Pancreas (tissue), 10 donors: ENCODE measurements at regions not wholly inside any gene's neighbourhood (a gene's known extent, or its start where the extent isn't known, plus 50 kb on each side); places are given as distances from the start of the nearest gene placed in this dataset.
"Not testable (repeated sequence)": the region's sequence is repeated elsewhere in the genome, so short reads cannot be mapped to it uniquely, and the experiment has no call there.

ENCODE experiments used
- ATAC-seq, 4 donors: fragments of 200-7000 bp; cut with Tn5 transposase; one replicate each; pipeline versions ENCODE4 v1.8.0 to v1.9.1; 2020; ENCODE audit warnings: mild to moderate bottlenecking in 4 of 4, moderate library complexity in 4 of 4
- DNase-seq, 6 donors: peaks; one replicate each; pipeline ENCODE4 v3.0.0-alpha.2; 2020
- FAIRE-seq: peaks from 2 replicates; lab custom pipeline; 2012; peaks lifted over from hg19 to GRCh38; lab: Jason Lieb, UNC
- H3K27ac ChIP-seq, 4 donors: fragments of 200-600 bp; sonication (generic); 1 replicate in 3 of 4; 2 replicates in 1 of 4; pipeline versions ENCODE4 v1.5.0 to v1.8.0; 2020
- H3K27me3 ChIP-seq, 4 donors: fragments of 200-600 bp; one replicate each; pipeline ENCODE4 v1.8.0; 2021
- H3K36me3 ChIP-seq, 3 donors: fragments of 200-600 bp; sonication (generic) in 1 of 3; one replicate each; pipeline versions ENCODE4 v1.5.0 to v1.8.0; 2020 to 2021
- H3K4me1 ChIP-seq, 3 donors: fragments of 200-600 bp; one replicate each; pipeline ENCODE4 v1.8.0; 2021
- H3K4me3 ChIP-seq, 4 donors: fragments of 200-600 bp; sonication (generic) in 2 of 4; one replicate each; pipeline versions ENCODE4 v1.5.0 to v1.8.0; 2020 to 2021
- H3K9me3 ChIP-seq, 4 donors: fragments of 200-600 bp; one replicate each; pipeline ENCODE4 v1.8.0; 2021
- CTCF ChIP-seq, 4 donors: fragments of 200-600 bp; sonication (generic) in 3 of 4; IDR thresholded peaks; one replicate each; pipeline versions ENCODE4 v1.5.0 to v1.8.0; 2021; ENCODE audit warnings: antibody characterized with exemption in 4 of 4
- WGBS, 2 donors: extraction: QIAGEN DNeasy Blood & Tissue Kit; methylation state at CpG; one replicate each; pipeline ENCODE4 v1.1.7; 2013; 5-methylcytosine and 5-hydroxymethylcytosine counted together
- intact Hi-C, 3 donors: fragments of 100-400 bp; cut with DNase I; formaldehyde crosslinking; loops; one replicate each; pipeline versions ENCODE4 v1.11.1 to v1.14.2; 2022
- donor health status: healthy with polysubstance abuse.
- donor health status: DM: no; HTN: no; CAD: no; lungs with moderate emphysema.
- donor health status: DM: no; HTN: no; CAD: no.
- donor health status: control.
- donor health status: control.
- donor health status: Bipolar disorder and iron deficiency.
- donor health status: DM: yes; HTN: yes; CAD: no.
- donor health status: DM: no; HTN: no; CAD: no.
- donor health status: DM: no; HTN: no; CAD: no.
- donor health status: DM: yes; HTN: yes; CAD: no.

GRCh38 chr6:51049288-51049982 lies 230.8 kb downstream of the TFAP2B start:
- DNase-seq = no peak
- H3K9me3 ChIP-seq = no peaks in the 10 kb centered on the region
- no peaks in the 10 kb centered on the region for H3K4me1 ChIP-seq
- no peaks in the 10 kb centered on the region for H3K36me3 ChIP-seq
- intact Hi-C loops = no loop called here
- no peak for FAIRE-seq
- TF ChIP-seq CTCF (IDR thresholded peaks at IDR 0.05) = no peak
- 55 to 74% methylated on average over 3 of the region's 3 CpGs for WGBS, 2 donors
- H3K27ac ChIP-seq = no peak overlapping the region
- H3K27me3 ChIP-seq = no peaks in the 10 kb centered on the region
- H3K4me3 ChIP-seq = no peak overlapping the region
- no peak for ATAC-seq

GRCh38 chr6:51049983-51050877 lies 231.6 kb downstream of the TFAP2B start:
- H3K4me3 ChIP-seq = no peak overlapping the region
- no peak for FAIRE-seq
- WGBS, 2 donors = 39 to 41% methylated on average over 2 of the region's 2 CpGs
- H3K27me3 ChIP-seq = no peaks in the 10 kb centered on the region
- intact Hi-C loops = no loop called here
- no peak for ATAC-seq
- no peaks in the 10 kb centered on the region for H3K4me1 ChIP-seq
- no peak overlapping the region for H3K27ac ChIP-seq
- no peaks in the 10 kb centered on the region for H3K36me3 ChIP-seq
- no peaks in the 10 kb centered on the region for H3K9me3 ChIP-seq
- no peak for TF ChIP-seq CTCF (IDR thresholded peaks at IDR 0.05)
- no peak for DNase-seq

- intact Hi-C loops = not testable (repeated sequence)
- WGBS, 2 donors = 75 to 77% methylated on average over 2 of the region's 2 CpGs
Measured at GRCh38 chr6:51052716-51053115, 234.0 kb downstream of the TFAP2B start.

GRCh38 chr6:51055316-51055715 lies 236.6 kb downstream of the TFAP2B start:
- FAIRE-seq, H3K9me3 ChIP-seq, H3K36me3 ChIP-seq, DNase-seq, H3K27ac ChIP-seq, H3K4me1 ChIP-seq, H3K4me3 ChIP-seq, intact Hi-C loops, H3K27me3 ChIP-seq, ATAC-seq: not testable (repeated sequence)
- 50 to 74% methylated on average over 2 of the region's 2 CpGs for WGBS, 2 donors

More at GRCh38 chr6:51052716-51053115, 234.0 kb downstream of the TFAP2B start:
- DNase-seq, H3K9me3 ChIP-seq, H3K27ac ChIP-seq, H3K27me3 ChIP-seq, H3K4me3 ChIP-seq, FAIRE-seq, ATAC-seq, H3K36me3 ChIP-seq, H3K4me1 ChIP-seq: not testable (repeated sequence)

- no peak for TF ChIP-seq CTCF (IDR thresholded peaks at IDR 0.05)
- H3K36me3 ChIP-seq = no peaks in the 10 kb centered on the region
- H3K27ac ChIP-seq = no peak overlapping the region
- no peaks in the 10 kb centered on the region for H3K9me3 ChIP-seq
- intact Hi-C loops = no loop called here
- 77 to 84% methylated on average over 4 of the region's 4 CpGs for WGBS, 2 donors
- FAIRE-seq = no peak
- H3K27me3 ChIP-seq = no peaks in the 10 kb centered on the region
- no peaks in the 10 kb centered on the region for H3K4me1 ChIP-seq
- ATAC-seq = no peak
- H3K4me3 ChIP-seq = no peak overlapping the region
- DNase-seq = no peak
Measured at GRCh38 chr6:51057296-51057695, 238.6 kb downstream of the TFAP2B start.
